NOMO-1 treated with DMSO at 0.1 percent for 48 hours (cell line): ENCODE measurements at regions not wholly inside any gene's neighbourhood (a gene's known extent, or its start where the extent isn't known, plus 50 kb on each side); places are given as distances from the start of the nearest gene placed in this dataset.
"Not testable (repeated sequence)": the region's sequence is repeated elsewhere in the genome, so short reads cannot be mapped to it uniquely, and the experiment has no call there.

Source experiments
- DNase-seq: peaks from one replicate; lab custom pipeline; 2025; ENCODE audit not compliant: unreplicated experiment; lab: John Stamatoyannopoulos, UW

DNA sequence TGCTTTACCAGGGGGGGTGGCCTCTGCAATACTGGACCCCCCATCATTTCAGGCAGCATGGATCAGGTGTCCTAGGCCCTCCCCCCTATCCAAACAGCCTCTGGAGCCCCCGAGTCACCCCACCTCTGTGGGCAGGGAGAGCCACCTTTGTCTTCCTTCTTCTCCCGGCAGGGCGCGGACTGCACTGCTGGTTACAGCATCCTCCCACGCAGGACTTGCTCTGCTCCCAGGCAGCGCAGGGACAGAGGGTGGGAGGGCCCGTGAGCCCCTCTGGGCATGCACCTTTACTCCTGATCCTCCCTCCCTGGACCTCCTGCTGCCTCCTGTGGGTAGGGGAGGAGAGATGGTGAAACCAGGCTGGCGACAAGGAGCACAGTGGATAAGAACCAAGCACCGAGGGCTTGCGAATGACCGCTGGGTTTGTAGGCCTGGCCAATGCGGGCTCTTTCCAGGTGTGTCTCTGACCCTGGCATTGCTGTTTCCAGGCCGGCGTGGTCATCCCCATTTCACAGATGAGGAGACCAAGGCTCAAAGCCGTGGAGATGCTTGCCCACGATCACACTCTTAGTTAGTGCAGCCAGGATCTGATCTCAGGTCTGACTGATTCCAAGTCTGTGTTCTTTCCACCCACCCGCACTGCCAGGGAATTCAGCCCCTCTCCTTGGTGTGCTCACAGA is 73.6 kb upstream of the TARDBP start:
- no peak for DNase-seq

DNA sequence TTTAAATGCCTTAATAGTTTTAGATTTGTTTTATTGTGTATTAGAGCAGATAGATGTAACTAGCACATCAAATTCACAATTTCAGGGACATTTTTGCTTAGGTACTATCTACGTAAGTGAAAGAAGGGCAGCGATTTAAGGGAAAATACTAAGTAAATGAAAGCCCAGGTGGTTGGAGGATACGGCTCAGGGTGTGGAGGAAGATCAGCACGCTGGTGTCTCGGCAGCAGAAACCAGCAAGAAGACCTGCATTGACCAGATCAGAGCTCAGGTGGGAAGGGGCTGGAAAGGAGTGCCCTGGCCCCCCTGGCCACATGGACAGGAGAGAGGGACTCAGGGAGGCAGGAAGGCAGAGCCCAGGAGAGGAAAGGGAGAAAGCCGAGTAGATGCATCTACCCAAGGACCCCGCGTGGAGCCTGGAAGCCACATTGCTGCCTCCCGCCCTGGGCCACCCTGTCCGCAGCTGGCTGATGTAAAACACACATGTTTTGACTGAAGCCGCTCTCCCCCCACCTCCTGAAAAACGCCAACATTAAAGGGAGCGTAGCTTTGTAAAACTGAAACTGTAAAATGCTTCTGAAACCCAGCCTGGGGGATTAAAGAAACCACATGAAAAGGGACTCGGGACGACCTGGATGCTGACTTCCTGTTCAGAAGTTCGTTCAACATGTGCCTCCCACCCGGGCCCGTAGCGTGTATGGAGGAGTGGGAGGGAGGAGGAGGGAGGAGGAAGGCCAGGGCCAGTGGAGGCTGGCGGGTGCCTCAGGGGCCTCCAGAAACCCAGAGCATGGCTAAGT is 72.6 kb upstream of the TARDBP start:
- DNase-seq: no peak

- no peak for DNase-seq
Measured at GRCh38 chr1:10940451-10940804, 72.0 kb upstream of the TARDBP start.

- no peak for DNase-seq
Measured at GRCh38 chr1:10940838-10941237, 71.6 kb upstream of the TARDBP start.

DNA sequence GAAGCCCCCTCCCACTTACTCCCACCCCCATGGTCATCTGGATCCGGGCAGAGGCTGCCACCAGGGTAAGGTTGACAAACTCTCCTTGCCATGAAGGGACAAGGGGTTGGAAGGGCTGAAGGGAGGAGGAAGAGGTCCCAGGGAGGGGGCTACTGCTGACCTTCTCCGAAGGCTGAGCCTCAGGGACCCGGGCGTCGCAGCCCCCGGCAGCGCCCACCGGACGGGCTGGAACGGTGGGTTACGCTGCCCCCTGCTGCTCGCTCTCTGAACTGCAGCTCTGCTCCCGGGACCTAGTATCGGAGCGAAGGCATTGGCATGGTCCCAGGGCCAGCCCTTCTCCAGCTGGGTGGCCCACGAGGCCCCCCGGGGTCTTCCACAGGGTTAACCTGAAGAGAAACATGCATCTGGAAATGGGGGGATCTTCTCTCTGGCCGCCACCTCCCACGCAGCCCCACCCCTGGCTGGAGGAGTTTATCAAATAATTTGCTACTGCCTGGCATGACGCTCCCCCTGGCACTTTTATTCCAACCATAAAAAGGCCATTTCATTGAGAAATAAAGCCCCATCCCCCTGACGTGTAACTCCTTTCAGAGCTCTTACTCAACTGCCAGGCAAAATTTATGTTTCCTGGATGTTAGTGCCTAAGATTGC is 70.4 kb upstream of the TARDBP start:
- peak; percentile 31 for DNase-seq

DNA sequence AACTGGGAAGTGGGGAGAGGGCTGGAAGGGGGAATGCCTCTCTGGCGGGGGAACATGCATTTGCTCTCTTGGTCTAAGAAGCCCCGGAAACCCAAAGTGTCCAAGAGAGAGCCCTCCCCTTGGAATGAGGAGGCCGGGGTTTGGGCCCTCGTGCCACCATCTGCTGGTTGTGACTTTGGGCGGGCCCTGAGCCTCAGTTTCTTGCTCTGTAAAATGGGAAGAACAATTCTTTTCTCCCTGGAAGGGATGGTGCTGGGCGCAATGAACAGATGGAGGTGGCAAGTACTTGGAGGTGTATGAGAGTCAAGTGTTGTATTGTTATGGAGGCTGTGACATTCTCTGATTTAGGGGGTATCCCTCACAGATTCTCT is 69.9 kb upstream of the TARDBP start:
- no peak for DNase-seq

GRCh38 chr1:10943041-10943440 is 69.4 kb upstream of the TARDBP start:
- no peak for DNase-seq

GRCh38 chr1:10943991-10944730 is 68.3 kb upstream of the TARDBP start:
- DNase-seq: no peak

GRCh38 chr1:10945991-10946509 is 66.4 kb upstream of the TARDBP start:
- DNase-seq: no peak

GRCh38 chr1:10947181-10947580 is 65.3 kb upstream of the TARDBP start:
- DNase-seq: no peak

DNA sequence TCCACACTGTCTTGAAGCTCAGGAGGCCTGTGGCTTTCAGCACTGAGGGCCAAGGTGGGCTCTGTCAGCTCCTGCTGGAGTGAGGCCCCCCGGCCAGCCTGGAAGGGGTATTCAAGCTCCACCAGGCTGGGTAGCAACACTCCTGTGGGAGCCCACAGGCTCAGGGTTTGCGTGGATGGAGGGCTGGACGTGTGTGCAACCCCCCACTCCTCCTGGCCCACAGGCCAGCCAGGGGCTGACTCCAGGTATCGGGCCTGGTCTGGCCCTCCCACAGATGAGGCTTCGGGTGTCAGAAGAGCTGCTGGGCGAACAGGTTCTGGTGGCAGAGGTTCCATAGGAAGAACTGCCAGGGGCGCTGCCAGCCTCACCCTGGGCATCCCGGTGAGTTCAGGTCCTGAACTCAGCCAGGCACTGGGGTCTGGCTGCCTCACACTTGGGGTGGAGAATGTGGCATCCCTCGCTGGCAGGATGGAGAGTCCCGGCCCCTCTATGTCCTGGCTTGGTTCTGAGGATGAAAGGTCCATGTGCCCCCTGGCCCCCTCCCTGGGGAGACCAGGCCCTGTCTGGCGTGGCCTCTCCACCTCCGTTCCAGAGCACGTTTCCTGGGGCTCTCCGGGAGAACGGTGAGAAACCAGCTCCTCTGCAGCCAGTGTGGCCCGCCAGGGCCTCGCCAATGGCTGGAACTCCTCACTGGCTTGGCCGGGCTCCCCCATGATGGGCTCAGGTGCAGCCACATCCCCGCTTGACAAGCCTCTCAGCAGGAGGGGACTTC is 64.6 kb upstream of the TARDBP start:
- no peak for DNase-seq

GRCh38 chr1:10948463-10948775 is 64.0 kb upstream of the TARDBP start:
- DNase-seq: no peak

DNA sequence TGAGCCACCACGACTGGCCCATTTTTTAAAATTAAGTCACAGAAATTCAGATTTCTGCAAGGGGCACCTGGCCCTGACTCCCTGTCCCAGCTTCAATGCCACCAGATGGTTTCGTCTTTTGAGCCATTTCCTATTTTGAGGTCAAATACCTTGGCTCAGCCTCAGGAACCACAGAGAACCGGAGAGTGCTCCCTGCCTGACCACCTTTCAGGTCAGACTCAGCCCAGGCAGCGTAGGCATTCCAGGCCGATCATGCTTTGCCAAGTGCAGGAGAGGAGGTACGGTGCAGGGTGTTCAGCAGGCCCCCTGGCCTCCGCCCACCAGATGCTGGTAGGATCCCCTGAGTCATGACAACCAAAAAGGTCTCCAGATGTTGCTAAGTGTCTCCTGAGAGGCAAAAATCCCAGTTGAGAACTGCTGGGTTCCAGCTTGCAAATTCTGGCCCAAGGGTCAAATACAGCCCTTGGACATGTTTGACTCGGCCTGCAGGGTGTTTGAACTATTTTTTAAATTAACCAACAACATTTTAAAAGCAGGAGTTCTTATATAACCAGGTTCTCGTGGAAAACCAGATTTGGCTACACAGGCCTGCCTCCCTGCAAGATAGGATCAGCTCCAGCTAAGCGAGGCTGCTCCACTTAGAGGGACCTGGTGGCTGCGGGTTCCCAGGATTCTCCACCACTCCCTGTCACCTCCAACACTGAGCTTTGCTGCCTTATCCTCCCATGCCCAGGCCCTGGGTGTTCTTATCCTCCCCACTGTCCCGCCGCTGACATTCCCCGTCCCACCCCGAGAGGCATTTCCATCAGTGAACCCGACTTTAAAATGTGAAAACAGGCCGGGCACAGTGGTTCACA is 61.9 kb upstream of the TARDBP start:
- DNase-seq: no peak

- not testable (repeated sequence) for DNase-seq
Measured at GRCh38 chr1:10951298-10951697, 61.2 kb upstream of the TARDBP start.

GRCh38 chr1:10951961-10952360 is 60.5 kb upstream of the TARDBP start:
- DNase-seq: no peak

- no peak for DNase-seq
Measured at GRCh38 chr1:10953505-10954193, 58.8 kb upstream of the TARDBP start.

DNA sequence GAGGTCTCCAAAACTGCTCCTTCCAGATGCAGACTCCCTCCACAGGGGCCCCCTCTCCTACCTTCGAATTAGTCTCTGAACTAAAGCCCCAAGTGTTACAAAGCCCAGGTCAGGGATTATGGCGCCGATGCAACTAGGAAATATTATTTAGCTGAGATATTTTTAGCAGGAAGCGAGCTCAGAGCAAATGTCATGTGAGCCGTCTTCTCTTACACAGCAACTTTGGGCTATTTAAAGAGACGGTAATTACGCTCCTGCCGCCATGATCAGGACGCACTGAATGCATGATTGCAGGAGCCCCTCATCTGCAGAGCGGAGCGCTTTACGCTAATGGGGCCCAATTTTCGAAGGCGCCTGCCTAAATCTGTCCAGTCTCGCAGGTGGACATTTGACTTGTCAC is 55.3 kb upstream of the TARDBP start:
- peak; percentile 39 for DNase-seq

- no peak for DNase-seq
Measured at GRCh38 chr1:10958614-10959013, 53.8 kb upstream of the TARDBP start.
